Liver (tissue), 8 donors: ENCODE measurements at regions not wholly inside any gene's neighbourhood (a gene's known extent, or its start where the extent isn't known, plus 50 kb on each side); places are given as distances from the start of the nearest gene placed in this dataset.

Experiments
- DNase-seq: peaks from one replicate; pipeline ENCODE4 v3.0.0-alpha.2; 2017; ENCODE audit warnings: low spot score
- H3K27ac ChIP-seq, 2 donors: one replicate each; pipeline ENCODE4 v1.7.0; 2013; ENCODE audit warnings: inconsistent platforms in 2 of 2, low read length in 2 of 2, control low read depth in 1 of 2, low read depth in 1 of 2, mild to moderate bottlenecking in 1 of 2
- H3K27me3 ChIP-seq, 4 donors: one replicate each; pipeline versions ENCODE4 v1.6.1 to v1.7.0; 2013; ENCODE audit warnings: low read length in 3 of 4, inconsistent platforms in 1 of 4, mild to moderate bottlenecking in 1 of 4, moderate library complexity in 1 of 4; ENCODE audit not compliant: control insufficient read depth in 4 of 4, insufficient read depth in 4 of 4
- H3K36me3 ChIP-seq, 4 donors: one replicate each; pipeline versions ENCODE4 v1.6.1 to v1.7.0; 2013; ENCODE audit warnings: low read length in 3 of 4, mild to moderate bottlenecking in 3 of 4, low read depth in 1 of 4, moderate library complexity in 1 of 4; ENCODE audit not compliant: control insufficient read depth in 4 of 4, insufficient read depth in 3 of 4
- H3K4me1 ChIP-seq, 4 donors: one replicate each; pipeline versions ENCODE4 v1.6.1 to v1.7.0; 2013; ENCODE audit warnings: low read length in 3 of 4, mild to moderate bottlenecking in 3 of 4, moderate library complexity in 1 of 4; ENCODE audit not compliant: control insufficient read depth in 4 of 4, insufficient read depth in 4 of 4
- H3K4me3 ChIP-seq, 3 donors: one replicate each; pipeline versions ENCODE4 v1.6.1 to v1.7.0; 2013; ENCODE audit warnings: low read length in 3 of 3, control low read depth in 1 of 3, low read depth in 1 of 3, mild to moderate bottlenecking in 1 of 3
- H3K9ac ChIP-seq, 2 donors: one replicate each; pipeline ENCODE4 v1.7.0; 2013; ENCODE audit warnings: low read length in 2 of 2, mild to moderate bottlenecking in 2 of 2, moderate library complexity in 2 of 2, control low read depth in 1 of 2, low read depth in 1 of 2
- H3K9me3 ChIP-seq, 4 donors: one replicate each; pipeline versions ENCODE4 v1.6.1 to v1.7.0; 2013; ENCODE audit warnings: low read length in 3 of 4; ENCODE audit not compliant: control insufficient read depth in 4 of 4
- FOXA1 ChIP-seq: IDR thresholded peaks from 2 replicates; pipeline ENCODE4 v1.6.1; 2016; ENCODE audit warnings: antibody characterized with exemption
- HNF4A ChIP-seq, 2 donors: conservative IDR thresholded peaks; 2 replicates each; pipeline ENCODE4 v1.6.1; 2016; ENCODE audit warnings: antibody characterized with exemption in 2 of 2, mild to moderate bottlenecking in 2 of 2
- HNF4G ChIP-seq: IDR thresholded peaks from 2 replicates; pipeline ENCODE4 v1.6.1; 2016; ENCODE audit warnings: antibody characterized with exemption
- JUND ChIP-seq, 2 donors: IDR thresholded peaks; 2 replicates each; pipeline ENCODE4 v1.6.1; 2016; ENCODE audit warnings: antibody characterized with exemption in 2 of 2
- RAD21 ChIP-seq, 2 donors: IDR thresholded peaks; 2 replicates each; pipeline ENCODE4 v1.6.1; 2016; ENCODE audit warnings: antibody characterized with exemption in 2 of 2, mild to moderate bottlenecking in 2 of 2
- REST ChIP-seq: IDR thresholded peaks from 2 replicates; pipeline ENCODE4 v1.6.1; 2016; ENCODE audit warnings: antibody characterized with exemption, mild to moderate bottlenecking
- SP1 ChIP-seq: IDR thresholded peaks from 2 replicates; pipeline ENCODE4 v1.6.1; 2018; ENCODE audit warnings: antibody characterized with exemption, mild to moderate bottlenecking
- TAF1 ChIP-seq: conservative IDR thresholded peaks from 2 replicates; pipeline ENCODE4 v1.6.1; 2016; ENCODE audit warnings: antibody characterized with exemption, mild to moderate bottlenecking
- YY1 ChIP-seq: IDR thresholded peaks from 2 replicates; pipeline ENCODE4 v1.6.1; 2016; ENCODE audit warnings: antibody characterized with exemption, mild to moderate bottlenecking
- WGBS: extraction: QIAGEN DNeasy Blood & Tissue Kit; methylation state at CpG from one replicate; pipeline ENCODE4 v1.1.7; 2013; 5-methylcytosine and 5-hydroxymethylcytosine counted together
- TF ChIP-seq, protein P1 (sequence below): fragments of 150-350 bp; IDR thresholded peaks from 2 replicates; pipeline ENCODE4 v1.5.1; 2017; ENCODE audit warnings: improper control_type of control experiment, low read depth, low read length; ENCODE audit not compliant: missing input control
- TF ChIP-seq, protein P2 (sequence below): IDR thresholded peaks from 2 replicates; pipeline ENCODE4 v1.6.1; 2016; ENCODE audit warnings: antibody characterized with exemption
- donor health status: healthy.
- donor health status: healthy.
- donor health status: healthy.
- donor health status: healthy.
- donor health status: healthy.

GRCh38 chr2:133940134-133940533 is 313.7 kb upstream of the MGAT5 start:
- H3K4me1 ChIP-seq: no peaks in the 10 kb centered on the region
- no peak for TF ChIP-seq REST
- TF ChIP-seq, protein P1, sequence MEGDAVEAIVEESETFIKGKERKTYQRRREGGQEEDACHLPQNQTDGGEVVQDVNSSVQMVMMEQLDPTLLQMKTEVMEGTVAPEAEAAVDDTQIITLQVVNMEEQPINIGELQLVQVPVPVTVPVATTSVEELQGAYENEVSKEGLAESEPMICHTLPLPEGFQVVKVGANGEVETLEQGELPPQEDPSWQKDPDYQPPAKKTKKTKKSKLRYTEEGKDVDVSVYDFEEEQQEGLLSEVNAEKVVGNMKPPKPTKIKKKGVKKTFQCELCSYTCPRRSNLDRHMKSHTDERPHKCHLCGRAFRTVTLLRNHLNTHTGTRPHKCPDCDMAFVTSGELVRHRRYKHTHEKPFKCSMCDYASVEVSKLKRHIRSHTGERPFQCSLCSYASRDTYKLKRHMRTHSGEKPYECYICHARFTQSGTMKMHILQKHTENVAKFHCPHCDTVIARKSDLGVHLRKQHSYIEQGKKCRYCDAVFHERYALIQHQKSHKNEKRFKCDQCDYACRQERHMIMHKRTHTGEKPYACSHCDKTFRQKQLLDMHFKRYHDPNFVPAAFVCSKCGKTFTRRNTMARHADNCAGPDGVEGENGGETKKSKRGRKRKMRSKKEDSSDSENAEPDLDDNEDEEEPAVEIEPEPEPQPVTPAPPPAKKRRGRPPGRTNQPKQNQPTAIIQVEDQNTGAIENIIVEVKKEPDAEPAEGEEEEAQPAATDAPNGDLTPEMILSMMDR: no peak
- no peak overlapping the region for H3K9ac ChIP-seq
- H3K36me3 ChIP-seq: no peaks in the 10 kb centered on the region
- H3K27ac ChIP-seq: no peak overlapping the region
- no peak for DNase-seq
- H3K4me3 ChIP-seq: no peak overlapping the region
- H3K9me3 ChIP-seq: no peaks in the 10 kb centered on the region
- H3K27me3 ChIP-seq: no peaks in the 10 kb centered on the region

GRCh38 chr2:133941666-133942065 is 312.2 kb upstream of the MGAT5 start:
- Histone ChIP-seq H3K27ac (no peak overlapping the region), H3K36me3 (no peaks in the 10 kb centered on the region), H3K9ac (no peak overlapping the region), H3K4me3 (no peak overlapping the region), H3K4me1 (no peaks in the 10 kb centered on the region), H3K9me3 (no peaks in the 10 kb centered on the region), H3K27me3 (no peaks in the 10 kb centered on the region)
- no peak for TF ChIP-seq YY1
- TF ChIP-seq HNF4G: no peak
- TF ChIP-seq TAF1: no peak
- TF ChIP-seq SP1: no peak
- TF ChIP-seq JUND (IDR thresholded peaks at IDR 0.05): no peak
- WGBS: 27% methylated on average over 2 of the region's 2 CpGs
- DNase-seq: no peak

- Histone ChIP-seq H3K4me3 (no peak overlapping the region), H3K9me3 (no peaks in the 10 kb centered on the region), H3K36me3 (no peaks in the 10 kb centered on the region), H3K27me3 (no peaks in the 10 kb centered on the region), H3K9ac (no peak overlapping the region), H3K27ac (no peak overlapping the region), H3K4me1 (no peaks in the 10 kb centered on the region)
- 40% methylated on average over 1 of the region's 1 CpG for WGBS
- DNase-seq: no peak
- no peak for TF ChIP-seq HNF4A (conservative IDR thresholded peaks at IDR 0.05)
- TF ChIP-seq, protein P2, sequence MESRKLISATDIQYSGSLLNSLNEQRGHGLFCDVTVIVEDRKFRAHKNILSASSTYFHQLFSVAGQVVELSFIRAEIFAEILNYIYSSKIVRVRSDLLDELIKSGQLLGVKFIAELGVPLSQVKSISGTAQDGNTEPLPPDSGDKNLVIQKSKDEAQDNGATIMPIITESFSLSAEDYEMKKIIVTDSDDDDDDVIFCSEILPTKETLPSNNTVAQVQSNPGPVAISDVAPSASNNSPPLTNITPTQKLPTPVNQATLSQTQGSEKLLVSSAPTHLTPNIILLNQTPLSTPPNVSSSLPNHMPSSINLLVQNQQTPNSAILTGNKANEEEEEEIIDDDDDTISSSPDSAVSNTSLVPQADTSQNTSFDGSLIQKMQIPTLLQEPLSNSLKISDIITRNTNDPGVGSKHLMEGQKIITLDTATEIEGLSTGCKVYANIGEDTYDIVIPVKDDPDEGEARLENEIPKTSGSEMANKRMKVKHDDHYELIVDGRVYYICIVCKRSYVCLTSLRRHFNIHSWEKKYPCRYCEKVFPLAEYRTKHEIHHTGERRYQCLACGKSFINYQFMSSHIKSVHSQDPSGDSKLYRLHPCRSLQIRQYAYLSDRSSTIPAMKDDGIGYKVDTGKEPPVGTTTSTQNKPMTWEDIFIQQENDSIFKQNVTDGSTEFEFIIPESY: no peak
- TF ChIP-seq REST: no peak
- TF ChIP-seq FOXA1: no peak
- no peak for TF ChIP-seq RAD21 (IDR thresholded peaks at IDR 0.05)
These were observed 311.5 kb upstream of the MGAT5 start for GRCh38 chr2:133942398-133942797.
